ENCODE measurements at regions not wholly inside any gene's neighbourhood (a gene's known extent, or its start where the extent isn't known, plus 50 kb on each side); places are given as distances from the start of the nearest gene placed in this dataset.

- Histone ChIP-seq H3K27me3 (no peaks in the 10 kb centered on the region), H3K27ac (no peak overlapping the region), H3K4me3 (no peak overlapping the region), H3K36me3 (replicated peaks; ENCODE audit: insufficient read depth, low read depth) (no peaks in the 10 kb centered on the region), H4K20me1 (ENCODE audit: insufficient read depth, poor library complexity, severe bottlenecking) (no peaks in the 10 kb centered on the region), H3K9me3 (ENCODE audit: low read depth) (no peaks in the 10 kb centered on the region), H3K4me1 (ENCODE audit: insufficient read depth) (peaks cover 10% of the 10 kb centered on the region), H2AFZ (no peak overlapping the region), H3K79me2 (no peaks in the 10 kb centered on the region), H3K4me2 (no peak overlapping the region), H3K9me2 (replicated peaks; ENCODE audit: insufficient read depth) (no peaks in the 10 kb centered on the region)
- 82% methylated on average over 33 of the region's 33 CpGs for WGBS (ENCODE audit: low lambda C conversion rate, missing lambda C conversion rate)
- TF ChIP-seq EZH2phosphoT487 (IDR thresholded peaks at IDR 0.05; ENCODE audit: low read depth, severe bottlenecking, unreplicated experiment) (no peak), EZH2 (IDR thresholded peaks at IDR 0.05; ENCODE audit: borderline replicate concordance) (no peak)
- TF ChIP-seq, protein P1, sequence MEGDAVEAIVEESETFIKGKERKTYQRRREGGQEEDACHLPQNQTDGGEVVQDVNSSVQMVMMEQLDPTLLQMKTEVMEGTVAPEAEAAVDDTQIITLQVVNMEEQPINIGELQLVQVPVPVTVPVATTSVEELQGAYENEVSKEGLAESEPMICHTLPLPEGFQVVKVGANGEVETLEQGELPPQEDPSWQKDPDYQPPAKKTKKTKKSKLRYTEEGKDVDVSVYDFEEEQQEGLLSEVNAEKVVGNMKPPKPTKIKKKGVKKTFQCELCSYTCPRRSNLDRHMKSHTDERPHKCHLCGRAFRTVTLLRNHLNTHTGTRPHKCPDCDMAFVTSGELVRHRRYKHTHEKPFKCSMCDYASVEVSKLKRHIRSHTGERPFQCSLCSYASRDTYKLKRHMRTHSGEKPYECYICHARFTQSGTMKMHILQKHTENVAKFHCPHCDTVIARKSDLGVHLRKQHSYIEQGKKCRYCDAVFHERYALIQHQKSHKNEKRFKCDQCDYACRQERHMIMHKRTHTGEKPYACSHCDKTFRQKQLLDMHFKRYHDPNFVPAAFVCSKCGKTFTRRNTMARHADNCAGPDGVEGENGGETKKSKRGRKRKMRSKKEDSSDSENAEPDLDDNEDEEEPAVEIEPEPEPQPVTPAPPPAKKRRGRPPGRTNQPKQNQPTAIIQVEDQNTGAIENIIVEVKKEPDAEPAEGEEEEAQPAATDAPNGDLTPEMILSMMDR (IDR thresholded peaks at IDR 0.05; ENCODE audit: poor library complexity), result no peak
- no peak for DNase-seq (ENCODE audit: low spot score)
Measured at GRCh38 chr18:79613186-79613931, 66.2 kb upstream of the CTDP1 start.

GRCh38 chr18:79614211-79614955, 65.2 kb upstream of the CTDP1 start:
- no peak for TF ChIP-seq EZH2 (IDR thresholded peaks at IDR 0.05; ENCODE audit: borderline replicate concordance)
- TF ChIP-seq EZH2phosphoT487 (IDR thresholded peaks at IDR 0.05; ENCODE audit: low read depth, severe bottlenecking, unreplicated experiment), result no peak
- TF ChIP-seq, protein P1 (IDR thresholded peaks at IDR 0.05; ENCODE audit: poor library complexity), result no peak
- no peaks in the 10 kb centered on the region for H3K27me3 ChIP-seq
- WGBS (ENCODE audit: low lambda C conversion rate, missing lambda C conversion rate), result 92% methylated on average over 26 of the region's 26 CpGs

DNA sequence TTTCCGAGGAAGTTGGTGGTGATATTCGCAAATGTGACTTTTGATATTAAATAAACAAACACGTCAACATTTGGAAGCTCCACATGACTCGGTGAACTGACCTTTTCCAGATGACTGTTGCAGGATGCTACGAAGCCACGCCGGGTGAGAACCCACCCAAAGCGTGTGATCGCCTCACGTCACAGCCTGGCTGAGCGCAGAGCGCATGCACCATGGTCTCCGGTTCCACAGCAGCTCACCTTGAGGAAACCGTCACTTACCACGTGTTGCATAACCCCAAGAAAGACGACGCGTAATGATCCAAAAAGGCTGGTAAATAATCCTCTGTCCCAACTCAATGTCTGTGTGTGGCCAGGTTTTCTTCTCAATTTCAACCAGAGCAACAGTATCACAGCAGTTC, 64.5 kb upstream of the CTDP1 start:
- no peak for TF ChIP-seq EZH2 (IDR thresholded peaks at IDR 0.05; ENCODE audit: borderline replicate concordance)
- TF ChIP-seq EZH2phosphoT487 (IDR thresholded peaks at IDR 0.05; ENCODE audit: low read depth, severe bottlenecking, unreplicated experiment), result no peak
- TF ChIP-seq, protein P1 (IDR thresholded peaks at IDR 0.05; ENCODE audit: poor library complexity), result no peak
- Histone ChIP-seq H3K27me3 (no peaks in the 10 kb centered on the region), H3K9me2 (replicated peaks; ENCODE audit: insufficient read depth) (no peaks in the 10 kb centered on the region), H3K4me2 (no peak overlapping the region), H3K79me2 (no peaks in the 10 kb centered on the region), H3K36me3 (replicated peaks; ENCODE audit: insufficient read depth, low read depth) (no peaks in the 10 kb centered on the region), H3K9me3 (ENCODE audit: low read depth) (no peaks in the 10 kb centered on the region), H4K20me1 (ENCODE audit: insufficient read depth, poor library complexity, severe bottlenecking) (no peaks in the 10 kb centered on the region), H3K4me3 (no peak overlapping the region), H3K4me1 (ENCODE audit: insufficient read depth) (peaks cover 10% of the 10 kb centered on the region), H3K27ac (no peak overlapping the region), H2AFZ (no peak overlapping the region)
- WGBS (ENCODE audit: low lambda C conversion rate, missing lambda C conversion rate), result 92% methylated on average over 18 of the region's 18 CpGs
- no peak for DNase-seq (ENCODE audit: low spot score)

More at GRCh38 chr18:79614211-79614955, 65.2 kb upstream of the CTDP1 start:
- DNase-seq (ENCODE audit: low spot score), result no peak
- Histone ChIP-seq H2AFZ (no peak overlapping the region), H3K4me2 (no peak overlapping the region), H3K79me2 (no peaks in the 10 kb centered on the region), H3K36me3 (replicated peaks; ENCODE audit: insufficient read depth, low read depth) (no peaks in the 10 kb centered on the region), H3K9me2 (replicated peaks; ENCODE audit: insufficient read depth) (no peaks in the 10 kb centered on the region), H3K4me1 (ENCODE audit: insufficient read depth) (peaks cover 10% of the 10 kb centered on the region), H4K20me1 (ENCODE audit: insufficient read depth, poor library complexity, severe bottlenecking) (no peaks in the 10 kb centered on the region), H3K4me3 (no peak overlapping the region), H3K9me3 (ENCODE audit: low read depth) (no peaks in the 10 kb centered on the region), H3K27ac (no peak overlapping the region)
